Fibroblast of pulmonary artery (primary cell): ENCODE measurements at regions not wholly inside any gene's neighbourhood (a gene's known extent, or its start where the extent isn't known, plus 50 kb on each side); places are given as distances from the start of the nearest gene placed in this dataset.

Experiments used
- DNase-seq: peaks from one replicate; pipeline ENCODE4 v3.0.0-alpha.2; 2010; ENCODE audit warnings: low read depth
- H3K4me3 ChIP-seq: replicated peaks from 2 replicates; pipeline ENCODE4 v1.5.1; 2011; ENCODE audit warnings: low read depth, mild to moderate bottlenecking, control low read depth, low read length, moderate library complexity
- TF ChIP-seq, protein P1 (sequence below): IDR thresholded peaks from 2 replicates; pipeline ENCODE4 v1.5.1; 2011; ENCODE audit warnings: mild to moderate bottlenecking, control low read depth, low read length, inconsistent platforms; ENCODE audit errors: missing control alignments

DNA sequence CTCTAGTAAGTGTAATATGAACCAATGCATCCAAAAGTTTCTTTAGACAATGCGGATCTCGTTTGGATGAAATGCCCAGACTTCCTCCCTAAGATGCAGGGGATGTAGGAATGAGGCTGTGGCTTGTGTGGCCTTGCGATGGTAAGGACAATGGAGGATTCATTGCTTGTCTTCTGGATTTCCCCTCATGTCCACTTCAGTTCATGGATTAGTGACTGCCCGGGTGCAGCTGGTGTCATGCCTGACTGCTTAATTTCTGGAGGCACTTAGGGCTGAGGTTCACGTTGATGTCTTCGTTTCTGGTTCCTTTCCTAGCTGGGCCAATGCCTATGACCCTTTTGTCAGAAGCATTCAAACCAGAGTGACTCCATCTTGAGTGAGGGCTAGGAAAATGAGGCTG lies 93.8 kb downstream of the SCP2D1 start:
- DNase-seq, result no peak
- TF ChIP-seq, protein P1, sequence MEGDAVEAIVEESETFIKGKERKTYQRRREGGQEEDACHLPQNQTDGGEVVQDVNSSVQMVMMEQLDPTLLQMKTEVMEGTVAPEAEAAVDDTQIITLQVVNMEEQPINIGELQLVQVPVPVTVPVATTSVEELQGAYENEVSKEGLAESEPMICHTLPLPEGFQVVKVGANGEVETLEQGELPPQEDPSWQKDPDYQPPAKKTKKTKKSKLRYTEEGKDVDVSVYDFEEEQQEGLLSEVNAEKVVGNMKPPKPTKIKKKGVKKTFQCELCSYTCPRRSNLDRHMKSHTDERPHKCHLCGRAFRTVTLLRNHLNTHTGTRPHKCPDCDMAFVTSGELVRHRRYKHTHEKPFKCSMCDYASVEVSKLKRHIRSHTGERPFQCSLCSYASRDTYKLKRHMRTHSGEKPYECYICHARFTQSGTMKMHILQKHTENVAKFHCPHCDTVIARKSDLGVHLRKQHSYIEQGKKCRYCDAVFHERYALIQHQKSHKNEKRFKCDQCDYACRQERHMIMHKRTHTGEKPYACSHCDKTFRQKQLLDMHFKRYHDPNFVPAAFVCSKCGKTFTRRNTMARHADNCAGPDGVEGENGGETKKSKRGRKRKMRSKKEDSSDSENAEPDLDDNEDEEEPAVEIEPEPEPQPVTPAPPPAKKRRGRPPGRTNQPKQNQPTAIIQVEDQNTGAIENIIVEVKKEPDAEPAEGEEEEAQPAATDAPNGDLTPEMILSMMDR, result no peak
- no peak overlapping the region for H3K4me3 ChIP-seq

DNA sequence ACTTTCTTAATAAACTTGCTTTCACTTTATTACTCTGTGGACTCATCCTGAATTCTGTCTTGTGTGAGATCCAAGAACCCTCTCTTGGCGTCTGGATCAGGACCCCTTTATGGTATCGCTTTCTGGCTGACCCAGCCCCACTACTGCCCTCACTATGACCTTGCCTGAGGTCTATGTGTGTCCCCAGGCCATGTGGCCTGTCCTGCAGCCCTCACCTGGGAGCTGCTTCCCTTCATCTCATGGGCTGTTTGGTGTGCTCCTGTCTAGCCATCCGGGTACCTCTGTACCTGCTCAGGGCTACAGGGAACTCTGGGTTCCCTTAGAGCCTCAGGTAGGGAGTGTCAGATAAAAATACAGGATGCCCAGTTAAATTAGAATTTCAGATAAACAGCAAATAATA lies 94.5 kb downstream of the SCP2D1 start:
- TF ChIP-seq, protein P1, result no peak

GRCh38 chr20:18909254-18909653 lies 95.7 kb downstream of the SCP2D1 start:
- no peak overlapping the region for H3K4me3 ChIP-seq
- DNase-seq, result no peak
- TF ChIP-seq, protein P1, result no peak

More for the DNA sequence above, 94.5 kb downstream of the SCP2D1 start:
- DNase-seq, result no peak
- H3K4me3 ChIP-seq, result no peak overlapping the region

DNA sequence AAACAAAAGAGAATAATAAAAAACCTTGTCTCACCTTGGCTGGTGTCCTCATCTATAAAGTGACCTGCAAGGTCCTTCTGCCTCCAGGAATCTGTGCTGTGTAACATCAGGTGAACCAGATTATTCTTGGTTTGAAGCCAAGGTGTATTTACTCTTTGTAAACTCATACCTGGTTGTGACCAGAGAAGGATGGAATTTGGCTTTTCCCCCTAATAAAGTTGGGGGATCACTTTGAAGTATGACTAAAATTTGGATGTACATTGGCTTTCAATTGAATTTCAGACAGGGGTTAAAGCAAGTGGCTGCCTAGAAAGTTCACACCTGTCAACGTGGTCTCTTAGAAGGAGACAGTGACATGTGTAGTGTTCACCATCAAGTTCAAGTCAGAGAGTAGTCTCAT lies 100.1 kb downstream of the SCP2D1 start:
- no peak for DNase-seq
- H3K4me3 ChIP-seq, result no peak overlapping the region
- TF ChIP-seq, protein P1, result no peak

DNA sequence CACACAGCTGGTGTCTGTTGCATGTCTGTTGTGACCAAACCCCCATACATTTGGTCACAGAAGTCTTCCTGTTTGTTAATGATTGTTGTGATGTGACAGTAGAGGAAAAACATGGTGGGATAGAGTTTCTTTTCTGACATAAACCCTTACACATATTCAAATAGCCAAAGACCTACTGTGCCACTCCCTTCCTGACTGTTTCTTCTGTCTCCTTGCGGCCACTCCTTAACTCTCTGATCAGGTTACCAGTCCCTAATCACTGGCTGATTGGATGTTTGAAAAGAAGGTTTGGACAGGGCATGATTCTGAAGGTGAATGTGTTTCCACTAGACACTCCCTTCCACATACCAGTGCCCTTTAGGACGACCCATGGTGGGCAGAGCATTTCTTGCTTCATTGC lies 101.2 kb downstream of the SCP2D1 start:
- TF ChIP-seq, protein P1, result no peak
- no peak for DNase-seq
- H3K4me3 ChIP-seq, result no peak overlapping the region

- TF ChIP-seq, protein P1, result no peak
- no peak overlapping the region for H3K4me3 ChIP-seq
- DNase-seq, result no peak
Observed at GRCh38 chr20:18916886-18917750, 103.5 kb downstream of the SCP2D1 start.

DNA sequence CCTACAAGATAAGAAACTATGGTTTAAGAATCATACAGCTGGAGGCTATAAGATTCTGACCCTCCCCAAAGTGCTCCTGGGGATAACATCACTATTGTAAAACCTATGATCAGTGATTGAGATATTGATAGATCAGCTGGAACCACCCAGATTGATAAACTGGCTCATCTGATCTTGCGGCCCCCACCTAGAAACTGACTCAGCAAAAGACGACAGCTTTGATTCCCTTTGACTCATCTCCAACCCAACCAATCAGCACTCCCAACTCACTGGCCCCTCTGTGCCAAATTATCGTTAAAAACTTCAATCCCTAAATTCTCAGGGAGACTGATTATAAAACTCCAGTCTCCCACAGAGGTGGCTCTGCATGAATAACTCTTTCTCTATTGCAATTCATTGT lies 106.4 kb downstream of the SCP2D1 start:
- TF ChIP-seq, protein P1, result no peak
- no peak for DNase-seq
- H3K4me3 ChIP-seq, result no peak overlapping the region
